Esophagus squamous epithelium (tissue), 5 donors: ENCODE measurements at regions not wholly inside any gene's neighbourhood (a gene's known extent, or its start where the extent isn't known, plus 50 kb on each side); places are given as distances from the start of the nearest gene placed in this dataset.
A peak's percentile ranks its signal among the peaks of the same experiment; 100 is the strongest.
"Not testable (repeated sequence)": the region's sequence is repeated elsewhere in the genome, so short reads cannot be mapped to it uniquely, and the experiment has no call there.

Source experiments
- DNase-seq: peaks from one replicate; lab custom pipeline; 2025; lab: John Stamatoyannopoulos, UW
- H3K27ac ChIP-seq, 4 donors: fragments of 200-600 bp; sonication (generic); one replicate each; pipeline ENCODE4 v1.5.1; 2016 to 2019; ENCODE audit warnings: mild to moderate bottlenecking in 1 of 4
- H3K27me3 ChIP-seq, 4 donors: fragments of 200-600 bp; sonication (generic); 1 replicate in 3 of 4; 2 replicates in 1 of 4; pipeline versions ENCODE4 v1.5.1 to v1.6.0; 2017 to 2021; ENCODE audit warnings: antibody characterized with exemption in 1 of 4
- H3K36me3 ChIP-seq, 3 donors: fragments of 200-600 bp; sonication (generic); one replicate each; pipeline ENCODE4 v1.5.1; 2016 to 2019
- H3K4me1 ChIP-seq, 3 donors: fragments of 200-600 bp; sonication (generic); one replicate each; pipeline ENCODE4 v1.5.1; 2017 to 2019
- H3K4me3 ChIP-seq, 4 donors: fragments of 200-600 bp; sonication (generic); 1 replicate in 3 of 4; 2 replicates in 1 of 4; pipeline ENCODE4 v1.5.1; 2016 to 2019; ENCODE audit warnings: mild to moderate bottlenecking in 2 of 4, moderate library complexity in 1 of 4
- H3K9me3 ChIP-seq, 3 donors: fragments of 200-600 bp; sonication (generic); one replicate each; pipeline ENCODE4 v1.5.1; 2016 to 2019
- POLR2A ChIP-seq, 4 donors: fragments of 450-650 bp; IDR thresholded peaks; one replicate each; pipeline ENCODE4 v1.6.1; 2017; ENCODE audit warnings: antibody characterized with exemption in 4 of 4, mild to moderate bottlenecking in 4 of 4, moderate library complexity in 3 of 4
- WGBS, 2 donors: methylation state at CpG; one replicate each; pipeline ENCODE4 v1.1.5; 2018; 5-methylcytosine and 5-hydroxymethylcytosine counted together
- intact Hi-C: fragments of 100-400 bp; cut with DNase I; formaldehyde crosslinking; loops from one replicate; pipeline ENCODE4 v1.15.0; 2022
- TF ChIP-seq, protein P1 (sequence below), 6 experiments: fragments of 450-650 bp in 4 of 6; fragments of 200-600 bp in 2 of 6; sonication (generic) in 2 of 6; IDR thresholded peaks; one replicate each; pipeline ENCODE4 v1.5.1; 2016 to 2019; ENCODE audit warnings: antibody characterized with exemption in 6 of 6, mild to moderate bottlenecking in 4 of 6, moderate library complexity in 4 of 6
- donor health status: DM: yes; HTN: yes; CAD: no.

DNA sequence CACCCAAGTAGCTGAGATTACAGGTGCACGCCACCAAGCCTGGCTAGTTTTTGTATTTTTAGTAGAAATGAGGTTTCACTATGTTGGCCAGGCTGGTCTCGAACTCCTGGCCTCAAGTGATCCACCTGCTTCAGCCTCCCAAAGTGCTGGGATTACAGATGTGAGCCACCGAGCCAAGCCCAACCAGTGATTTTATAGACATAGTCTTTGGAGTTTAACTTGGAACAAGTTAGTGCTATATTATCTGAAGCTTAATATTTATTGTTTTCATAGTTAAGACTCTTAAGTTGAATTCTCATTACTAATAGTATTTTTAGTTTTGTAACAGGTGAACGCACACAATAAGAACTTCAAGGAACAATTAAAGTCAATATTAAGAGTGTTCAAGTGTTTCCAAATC is 122.1 kb downstream of the SPAG6 start:
- 78 to 87% methylated on average over 3 to 4 of the region's 4 CpGs for WGBS, 2 donors
- H3K27ac ChIP-seq, H3K36me3 ChIP-seq, H3K9me3 ChIP-seq, H3K4me1 ChIP-seq, intact Hi-C loops, H3K4me3 ChIP-seq, DNase-seq: not testable (repeated sequence)
- H3K27me3 ChIP-seq: peaks cover 0 to 29% (median 0%) of the 10 kb centered on the region in 4 donors

DNA sequence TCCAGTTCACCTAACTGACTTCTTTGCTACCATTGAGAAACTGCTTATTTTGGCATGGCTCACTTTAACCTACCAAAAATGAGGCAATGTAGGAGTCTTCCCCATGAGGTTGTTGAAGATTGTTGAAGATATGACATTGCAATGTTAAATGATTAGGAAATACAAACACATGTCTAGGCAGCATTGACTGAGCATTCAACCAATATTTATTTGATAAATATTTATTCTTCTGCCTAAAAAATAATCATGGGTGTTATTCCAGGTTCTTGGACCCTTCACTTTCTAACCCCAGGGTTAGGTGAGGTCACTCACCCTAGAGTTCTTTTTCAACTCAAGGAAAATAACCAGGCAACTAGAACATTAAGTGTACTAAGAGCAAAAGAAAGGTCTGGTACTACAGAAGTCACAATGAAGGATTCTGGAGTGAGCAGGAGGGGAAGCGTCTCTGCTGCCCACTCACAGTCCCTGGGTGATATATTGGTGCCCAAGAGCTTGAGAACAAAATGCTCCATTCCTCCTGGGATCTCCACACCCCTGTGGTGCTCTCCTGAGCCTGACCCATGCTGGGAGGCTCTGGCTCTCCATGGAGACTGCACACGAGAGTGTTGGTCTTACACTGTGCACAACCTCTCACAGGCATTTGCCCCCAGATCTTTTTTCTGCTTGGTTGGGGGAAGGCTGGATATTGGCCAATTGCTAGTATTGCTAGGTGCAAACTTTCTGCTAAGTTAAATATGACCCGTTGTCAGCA is 123.4 kb downstream of the SPAG6 start:
- DNase-seq: no peak
- no peak overlapping the region for H3K4me3 ChIP-seq
- no peak for TF ChIP-seq POLR2A (IDR thresholded peaks at IDR 0.05)
- TF ChIP-seq, protein P1, sequence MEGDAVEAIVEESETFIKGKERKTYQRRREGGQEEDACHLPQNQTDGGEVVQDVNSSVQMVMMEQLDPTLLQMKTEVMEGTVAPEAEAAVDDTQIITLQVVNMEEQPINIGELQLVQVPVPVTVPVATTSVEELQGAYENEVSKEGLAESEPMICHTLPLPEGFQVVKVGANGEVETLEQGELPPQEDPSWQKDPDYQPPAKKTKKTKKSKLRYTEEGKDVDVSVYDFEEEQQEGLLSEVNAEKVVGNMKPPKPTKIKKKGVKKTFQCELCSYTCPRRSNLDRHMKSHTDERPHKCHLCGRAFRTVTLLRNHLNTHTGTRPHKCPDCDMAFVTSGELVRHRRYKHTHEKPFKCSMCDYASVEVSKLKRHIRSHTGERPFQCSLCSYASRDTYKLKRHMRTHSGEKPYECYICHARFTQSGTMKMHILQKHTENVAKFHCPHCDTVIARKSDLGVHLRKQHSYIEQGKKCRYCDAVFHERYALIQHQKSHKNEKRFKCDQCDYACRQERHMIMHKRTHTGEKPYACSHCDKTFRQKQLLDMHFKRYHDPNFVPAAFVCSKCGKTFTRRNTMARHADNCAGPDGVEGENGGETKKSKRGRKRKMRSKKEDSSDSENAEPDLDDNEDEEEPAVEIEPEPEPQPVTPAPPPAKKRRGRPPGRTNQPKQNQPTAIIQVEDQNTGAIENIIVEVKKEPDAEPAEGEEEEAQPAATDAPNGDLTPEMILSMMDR (IDR thresholded peaks at IDR 0.05): no peak
- H3K27me3 ChIP-seq: peaks cover 0 to 42% (median 2%) of the 10 kb centered on the region in 4 donors
- H3K4me1 ChIP-seq: no peaks in the 10 kb centered on the region
- 72 to 78% methylated on average over 2 to 3 of the region's 3 CpGs for WGBS, 2 donors
- H3K9me3 ChIP-seq: no peaks in the 10 kb centered on the region
- H3K36me3 ChIP-seq: no peaks in the 10 kb centered on the region
- intact Hi-C loops: no loop called here
- no peak overlapping the region for H3K27ac ChIP-seq

DNA sequence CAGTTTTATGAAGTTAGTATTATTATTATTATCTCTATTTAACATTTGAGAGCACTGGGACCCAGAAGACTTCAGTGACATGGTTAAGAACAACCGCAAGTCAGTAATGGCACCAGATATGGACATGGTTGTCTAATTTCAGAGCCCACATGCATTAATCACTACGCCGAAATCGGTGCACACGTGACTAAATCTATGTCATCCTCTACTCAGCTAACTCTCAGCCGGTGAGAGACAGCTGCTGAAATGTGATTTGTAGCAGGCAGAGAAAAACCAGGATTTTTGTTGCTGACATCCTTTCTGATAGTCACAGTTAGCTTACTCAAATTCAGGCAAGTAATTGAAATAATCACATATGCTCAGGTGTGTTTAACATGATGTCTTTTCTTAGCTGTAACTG is 127.7 kb downstream of the SPAG6 start:
- 73 to 90% methylated on average over 6 of the region's 6 CpGs for WGBS, 2 donors

DNA sequence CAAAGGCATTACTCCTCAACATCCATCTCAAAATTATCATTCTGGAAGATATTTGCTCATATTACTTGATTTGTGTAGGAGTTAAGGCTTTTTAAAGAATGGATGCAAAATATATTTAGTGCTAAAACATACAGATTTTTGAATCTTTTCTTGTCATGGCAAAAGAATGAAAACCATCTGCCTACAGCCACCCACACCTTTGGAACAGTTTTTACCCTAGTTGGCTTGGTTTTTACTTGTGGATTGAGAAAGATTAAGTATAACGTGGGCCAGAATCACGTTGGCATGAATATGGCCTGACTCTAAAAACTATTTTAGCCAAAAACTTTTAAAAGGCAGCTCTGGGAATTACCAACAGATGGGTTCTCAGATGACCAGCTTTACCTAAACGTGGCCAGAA is 128.2 kb downstream of the SPAG6 start:
- no peak for DNase-seq
- intact Hi-C loops: no loop called here
- 39 to 64% methylated on average over 3 of the region's 3 CpGs for WGBS, 2 donors
- Histone ChIP-seq H3K27me3 (peaks cover 18 to 90% (median 28%) of the 10 kb centered on the region in 4 donors), H3K27ac (no peak overlapping the region), H3K36me3 (no peaks in the 10 kb centered on the region), H3K4me3 (no peak overlapping the region), H3K4me1 (peaks cover 15 to 25% (median 17%) of the 10 kb centered on the region in 3 donors), H3K9me3 (no peaks in the 10 kb centered on the region)
- TF ChIP-seq, protein P1 (IDR thresholded peaks at IDR 0.05): no peak
- no peak for TF ChIP-seq POLR2A (IDR thresholded peaks at IDR 0.05)

More for the DNA sequence above, 127.7 kb downstream of the SPAG6 start:
- Histone ChIP-seq H3K36me3 (no peaks in the 10 kb centered on the region), H3K27me3 (peaks cover 18 to 85% (median 28%) of the 10 kb centered on the region in 4 donors), H3K27ac (no peak overlapping the region), H3K4me3 (no peak overlapping the region), H3K4me1 (peaks cover 15 to 25% (median 17%) of the 10 kb centered on the region in 3 donors), H3K9me3 (no peaks in the 10 kb centered on the region)
- TF ChIP-seq, protein P1 (IDR thresholded peaks at IDR 0.05): no peak
- TF ChIP-seq POLR2A (IDR thresholded peaks at IDR 0.05): no peak
- intact Hi-C loops: no loop called here
- no peak for DNase-seq

DNA sequence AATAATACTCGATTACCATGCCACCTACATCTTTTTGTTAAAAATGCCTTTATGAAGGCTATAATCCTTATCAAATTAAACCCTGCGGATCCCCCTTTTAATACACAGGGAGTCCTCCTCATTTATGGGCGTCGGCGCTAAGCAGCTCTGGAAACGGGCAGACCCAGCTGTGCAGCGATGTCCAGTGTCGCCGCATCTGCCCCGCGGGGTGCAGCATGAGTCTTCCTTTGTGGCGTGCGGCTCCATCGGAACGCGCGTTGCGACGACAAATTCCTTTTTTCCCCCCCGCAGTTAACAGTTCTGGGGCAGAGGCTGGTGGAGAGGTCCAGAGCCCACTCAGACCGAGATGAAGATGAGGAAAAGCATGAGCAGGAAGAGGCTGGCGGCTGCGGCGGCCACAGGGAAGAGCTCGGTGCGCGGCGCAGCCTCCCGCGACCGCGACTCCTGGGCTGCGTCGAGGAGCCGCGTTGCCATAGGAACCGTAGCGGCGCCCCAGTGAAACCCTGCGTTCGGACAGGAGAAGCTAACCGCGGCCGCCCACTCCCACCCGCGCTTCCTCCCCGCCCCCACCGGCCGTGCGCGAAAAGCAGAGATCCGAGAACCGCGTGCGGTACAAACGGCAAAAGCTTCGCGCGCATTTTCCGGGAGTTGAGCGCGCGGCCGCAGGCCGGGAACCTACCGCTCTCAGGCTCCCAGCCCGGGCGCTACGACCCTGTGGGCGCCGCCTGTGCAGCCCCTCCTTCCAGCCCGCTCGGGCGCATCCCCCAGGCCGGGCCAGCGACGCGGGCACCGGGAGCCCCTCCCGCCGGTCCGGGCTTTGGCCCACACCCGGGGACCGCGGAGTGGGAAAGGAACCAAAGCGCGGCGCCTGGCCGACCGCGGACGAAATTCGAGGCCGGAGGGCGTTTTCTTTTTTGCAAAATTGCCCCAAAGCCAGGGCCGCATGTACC is 130.6 kb downstream of the SPAG6 start:
- Histone ChIP-seq H3K4me3 (peak overlapping the region; percentile 15 to 66 (median 39)), H3K9me3 (no peaks in the 10 kb centered on the region), H3K36me3 (no peaks in the 10 kb centered on the region), H3K4me1 (peaks cover 15 to 25% (median 17%) of the 10 kb centered on the region in 3 donors), H3K27me3 (peaks cover 18 to 92% (median 28%) of the 10 kb centered on the region in 4 donors), H3K27ac (no peak overlapping the region)
- DNase-seq: no peak
- TF ChIP-seq, protein P1 (IDR thresholded peaks at IDR 0.05): no peak
- TF ChIP-seq POLR2A (IDR thresholded peaks at IDR 0.05): no peak
- intact Hi-C loops: no loop called here
- 3 to 4% methylated on average over 13 to 17 of the region's 96 CpGs for WGBS, 2 donors
